ENCODE measurements at regions not wholly inside any gene's neighbourhood (a gene's known extent, or its start where the extent isn't known, plus 50 kb on each side); places are given as distances from the start of the nearest gene placed in this dataset.

DNA sequence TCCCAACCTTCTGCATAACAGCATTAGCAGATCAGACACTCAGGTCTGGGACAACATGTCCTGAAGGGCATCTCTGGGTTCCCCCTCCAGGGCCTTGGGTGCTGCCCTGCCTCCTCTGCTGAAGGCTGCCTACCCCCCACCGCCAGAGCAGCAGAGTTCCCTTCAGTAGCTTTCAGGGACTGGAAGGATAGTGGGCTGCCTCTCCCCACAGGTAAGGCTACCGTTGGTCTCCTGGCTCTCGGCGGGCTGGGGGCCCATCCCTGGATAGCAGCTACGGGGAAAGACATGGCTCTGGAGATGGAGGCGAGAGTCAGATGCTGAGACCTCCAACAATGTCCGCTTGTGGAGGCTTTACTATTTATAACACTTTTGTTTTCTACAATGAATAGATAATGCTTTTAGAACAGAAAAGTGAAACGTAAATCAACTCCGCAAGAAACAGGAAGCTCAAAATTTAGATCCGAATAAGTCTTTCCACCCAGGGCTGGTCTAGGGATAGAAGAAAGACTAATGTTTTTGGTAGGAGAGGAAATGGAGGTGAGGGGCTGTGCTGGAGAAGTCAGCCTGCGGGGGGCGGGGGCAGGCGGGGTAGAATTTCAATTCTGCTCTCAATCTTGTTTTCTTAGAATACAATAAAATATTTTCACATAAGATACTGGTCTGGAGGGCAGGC lies 58.4 kb downstream of the ARL4C start:
- DNase-seq = no peak

DNA sequence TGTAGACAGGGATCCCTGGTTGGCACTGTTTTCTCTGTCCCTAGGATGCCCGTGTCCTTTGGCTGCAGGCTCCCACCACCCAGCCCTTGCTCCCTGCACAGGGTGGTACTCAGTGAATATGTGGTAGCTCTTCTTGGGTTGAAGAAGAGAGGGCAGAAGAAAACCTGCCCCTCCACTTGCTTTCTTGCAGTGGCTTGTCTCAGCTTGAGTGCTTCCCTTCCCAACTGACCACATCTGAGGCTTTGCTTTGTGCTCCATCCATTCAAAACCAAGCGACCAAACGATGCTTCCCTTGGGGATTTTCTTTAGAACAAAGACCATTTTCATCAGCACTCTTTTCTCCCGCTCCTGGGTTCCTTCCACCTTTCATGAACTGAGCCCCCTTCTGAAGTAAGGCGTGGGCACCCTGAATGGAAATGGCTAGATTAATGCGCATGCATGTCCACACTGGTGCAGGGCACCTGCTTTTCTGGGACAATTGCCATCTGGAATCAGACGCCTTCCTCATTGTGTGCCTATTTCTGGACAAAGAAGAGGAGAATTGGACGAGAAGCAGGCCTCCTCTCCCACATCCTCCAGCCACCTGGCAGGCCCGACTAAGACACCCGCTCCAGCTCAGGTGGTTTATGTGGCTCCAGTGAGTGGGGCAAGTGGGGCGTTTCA lies 59.1 kb downstream of the ARL4C start:
- DNase-seq = peak; percentile 31

DNA sequence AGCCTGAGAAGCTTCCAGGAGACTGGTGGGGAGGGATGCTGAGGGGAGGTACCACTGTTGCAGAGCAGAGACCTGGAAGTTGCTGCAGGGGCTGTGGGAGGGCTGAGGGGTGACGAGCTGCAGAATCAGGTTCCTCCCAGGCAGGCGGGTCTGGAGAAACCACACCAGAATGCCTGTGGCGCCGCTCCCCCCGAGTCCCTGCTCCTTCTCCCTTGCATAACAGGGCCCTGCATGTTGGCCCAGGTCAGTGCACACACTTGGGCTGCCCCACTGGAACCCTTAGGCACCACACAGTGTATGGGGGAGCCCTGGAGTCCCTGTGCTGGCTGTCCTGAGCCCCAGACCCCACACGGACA lies 60.4 kb downstream of the ARL4C start:
- no peak for DNase-seq

DNA sequence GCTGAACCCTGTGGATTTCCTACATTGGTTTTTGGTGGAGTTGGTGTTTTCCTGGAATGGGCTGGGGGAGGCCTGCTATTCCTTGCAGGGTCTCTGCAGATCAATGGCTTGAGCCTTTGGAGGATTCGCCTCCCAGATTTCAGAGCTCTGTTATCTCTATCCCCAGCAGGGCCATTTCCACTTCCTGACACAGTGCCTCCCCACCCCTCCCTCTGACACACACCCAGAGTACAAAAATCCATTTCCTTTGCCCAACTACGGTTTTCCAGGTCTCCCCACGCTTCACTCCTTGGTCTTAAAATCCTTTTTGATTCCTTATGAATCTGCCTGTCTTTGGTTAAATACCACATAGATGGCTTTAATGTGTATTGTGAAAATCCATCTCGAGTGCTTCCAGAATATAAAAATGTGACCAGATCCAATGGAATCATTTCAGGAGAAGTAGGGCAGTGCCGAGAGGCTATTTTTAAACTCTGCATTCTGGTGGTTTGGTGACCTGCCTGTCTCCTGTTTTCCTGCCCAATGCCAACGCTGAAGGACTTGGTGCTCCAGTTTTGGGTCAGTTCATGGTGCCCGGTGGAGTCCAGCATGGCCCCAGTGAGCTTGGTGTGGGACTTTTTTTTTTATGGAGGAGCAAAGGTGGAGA lies 60.9 kb downstream of the ARL4C start:
- DNase-seq = no peak

DNA sequence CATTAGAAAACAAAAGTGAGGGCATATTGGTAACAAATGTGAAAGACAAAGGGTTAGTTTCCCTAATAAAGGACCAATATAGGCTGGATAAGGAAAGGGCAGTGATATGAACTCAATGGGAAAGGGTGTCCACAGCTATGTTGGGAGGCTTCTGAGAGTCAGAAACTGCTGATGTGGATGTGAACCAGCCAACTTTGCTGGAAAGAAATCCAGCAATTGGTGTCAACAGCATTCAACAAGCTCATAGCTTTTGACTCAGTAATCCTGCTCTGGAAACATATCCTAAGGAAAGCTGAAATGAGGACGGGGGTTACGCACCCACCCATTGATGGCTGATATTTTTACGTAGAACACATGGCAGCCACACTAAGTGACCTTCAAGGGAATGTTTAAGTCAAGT lies 63.7 kb downstream of the ARL4C start:
- DNase-seq = no peak

GRCh38 chr2:234430871-234431270 lies 66.0 kb downstream of the ARL4C start:
- no peak for DNase-seq

DNA sequence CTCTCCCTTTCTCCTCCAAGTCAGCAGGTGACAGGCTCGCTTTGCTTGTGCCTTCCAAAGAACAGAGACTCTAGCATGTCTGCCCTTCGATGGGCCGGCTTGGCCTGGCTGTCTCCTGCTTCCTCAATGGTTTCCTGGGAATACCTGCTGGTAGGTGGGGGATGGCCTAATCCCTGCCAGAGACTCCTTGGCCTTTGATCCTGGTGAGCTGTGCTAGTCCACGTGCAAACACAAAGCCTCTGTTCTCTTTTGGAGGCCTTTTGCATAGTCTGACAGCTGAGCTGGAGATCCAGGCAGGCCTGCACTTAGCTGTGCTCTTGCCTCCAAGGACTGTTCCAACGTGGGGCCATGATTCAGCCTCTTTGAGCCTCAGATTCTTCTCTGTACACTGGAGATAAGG lies 67.6 kb downstream of the ARL4C start:
- DNase-seq = no peak

DNA sequence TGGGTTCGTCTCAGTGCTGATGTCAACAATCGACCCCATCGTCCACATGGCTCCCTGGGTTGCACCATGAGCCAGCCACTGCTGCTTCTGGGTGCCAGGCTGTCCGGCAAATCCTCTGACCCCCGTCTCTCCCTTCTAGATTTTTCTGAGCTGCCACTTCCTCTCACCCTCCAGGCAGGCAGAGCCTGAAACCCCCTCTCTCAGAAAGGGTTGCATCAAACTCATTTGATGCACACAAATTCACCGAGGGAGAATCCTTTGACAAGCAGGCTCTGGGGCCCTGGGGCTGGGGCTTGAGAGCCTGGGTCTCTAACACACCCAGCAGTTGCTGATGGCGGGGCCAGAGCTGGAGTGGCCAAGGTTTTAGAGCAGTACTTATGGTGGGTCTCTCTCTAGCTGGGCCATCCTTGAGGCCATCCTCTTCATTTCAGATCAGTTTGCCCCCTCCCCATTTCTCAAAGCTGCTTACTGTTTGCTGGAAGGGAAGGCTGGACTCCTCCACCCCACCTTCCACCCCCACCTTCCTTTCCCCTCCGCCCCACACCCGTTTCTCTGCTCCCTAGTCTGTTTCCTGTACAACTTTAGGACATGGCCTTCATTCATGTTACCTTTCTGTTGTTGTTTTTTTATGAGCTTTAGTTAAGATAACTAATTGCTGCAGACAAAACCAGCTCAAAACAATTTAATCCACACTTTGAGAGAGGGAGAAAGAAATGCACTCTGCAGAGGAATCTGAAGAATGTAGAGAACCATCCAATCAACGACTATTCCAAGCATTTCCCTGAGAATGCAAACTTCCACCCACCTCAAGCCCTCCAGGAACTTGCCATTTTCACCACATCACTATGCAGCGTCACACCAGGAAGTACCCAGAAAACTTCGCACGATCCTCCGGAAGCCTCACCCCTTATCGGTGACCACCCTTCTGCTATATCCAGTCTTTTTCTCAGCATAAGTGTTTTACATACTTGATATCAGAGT lies 69.5 kb downstream of the ARL4C start:
- no peak for DNase-seq

GRCh38 chr2:234426616-234427015 lies 70.3 kb downstream of the ARL4C start:
- DNase-seq = no peak

GRCh38 chr2:234425639-234426603 lies 71.0 kb downstream of the ARL4C start:
- no peak for DNase-seq

- DNase-seq = no peak
Measured at GRCh38 chr2:234423884-234424283, 73.0 kb downstream of the ARL4C start.

- DNase-seq = peak; percentile 53
Measured at GRCh38 chr2:234422981-234423431, 73.9 kb downstream of the ARL4C start.

DNA sequence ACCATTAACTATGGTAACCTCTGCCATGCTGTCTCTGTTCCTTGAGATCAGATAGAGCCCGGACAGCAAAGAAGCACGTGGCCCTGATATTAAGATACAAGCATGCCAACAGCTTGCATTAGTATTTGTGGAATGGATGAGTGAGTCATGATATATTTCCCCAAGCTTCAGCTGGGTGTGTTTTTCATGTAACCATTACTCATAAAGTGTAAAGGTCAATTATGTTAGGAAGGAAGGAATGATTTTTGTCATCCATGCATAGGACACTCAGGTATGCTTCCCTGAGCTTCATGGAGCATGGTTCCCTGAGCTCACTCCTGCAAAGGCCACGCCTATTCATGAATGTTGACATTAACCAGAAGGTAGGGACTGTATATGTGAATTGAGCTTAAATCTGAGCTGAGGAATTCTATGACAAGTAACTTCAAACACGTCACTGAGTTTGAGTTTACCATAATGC lies 74.6 kb downstream of the ARL4C start:
- DNase-seq = no peak

- peak; percentile 23 for DNase-seq
Measured at GRCh38 chr2:234420408-234420807, 76.5 kb downstream of the ARL4C start.

DNA sequence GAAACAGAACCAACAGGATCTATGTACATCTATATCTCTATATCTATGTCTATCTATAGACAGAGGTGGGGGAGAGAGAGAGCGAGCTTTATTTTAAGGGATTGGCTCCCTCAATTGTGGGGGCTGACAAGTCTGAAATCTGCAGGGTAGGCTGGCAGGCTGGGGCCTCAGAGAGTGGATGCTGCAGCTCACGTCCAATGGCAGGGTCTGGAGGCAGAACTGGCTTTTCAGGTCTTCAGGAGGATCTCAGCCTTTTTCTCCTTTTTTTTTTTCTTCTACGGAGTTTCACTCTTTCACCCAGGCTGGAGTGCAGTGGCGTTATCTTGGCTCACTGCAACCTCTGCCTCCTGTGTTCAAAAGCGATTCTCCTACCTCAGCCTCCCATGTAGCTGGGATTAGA lies 77.2 kb downstream of the ARL4C start:
- no peak for DNase-seq

DNA sequence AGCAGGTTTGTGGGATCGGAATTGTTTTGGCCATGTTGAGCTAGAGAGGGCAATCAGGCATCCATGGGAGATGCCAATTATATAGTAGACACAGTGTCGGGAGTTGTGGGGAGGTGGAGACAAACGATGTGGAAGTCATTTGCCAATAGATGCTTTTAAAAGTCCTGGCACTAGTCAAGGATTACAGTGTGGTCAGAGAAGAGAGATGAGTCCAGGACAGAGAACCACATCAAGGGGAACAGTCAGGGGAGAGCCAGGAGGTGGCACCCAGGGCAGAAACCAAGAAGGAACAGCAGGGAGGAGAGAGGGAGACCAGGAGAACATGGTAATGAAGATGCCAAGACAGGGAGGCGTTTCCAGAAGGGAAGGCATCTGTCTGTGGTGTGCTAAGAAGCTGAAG lies 81.2 kb downstream of the ARL4C start:
- no peak for DNase-seq

- peak; percentile 20 for DNase-seq
Measured at GRCh38 chr2:234414596-234414995, 82.3 kb downstream of the ARL4C start.

DNA sequence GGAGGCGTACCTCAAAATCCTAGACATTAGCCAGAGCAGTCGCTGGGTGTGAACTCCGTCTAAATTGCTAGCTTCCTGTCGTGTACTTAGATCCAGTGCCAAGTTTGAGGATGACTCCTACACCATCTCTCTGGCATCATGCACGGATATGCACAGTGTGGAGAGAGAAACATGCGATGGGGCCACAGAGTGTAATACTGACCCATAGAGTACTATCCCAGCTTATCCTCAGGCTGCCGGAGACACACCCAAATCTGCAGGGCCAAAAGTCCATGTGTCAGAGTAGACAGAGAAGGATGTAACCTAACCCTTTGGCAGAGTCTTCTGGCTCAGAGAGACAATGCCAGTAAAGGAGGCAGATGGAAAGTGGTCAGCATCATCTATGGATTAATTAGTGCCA lies 84.2 kb downstream of the ARL4C start:
- DNase-seq = no peak

GRCh38 chr2:234411793-234412192 lies 85.1 kb downstream of the ARL4C start:
- DNase-seq = no peak

DNA sequence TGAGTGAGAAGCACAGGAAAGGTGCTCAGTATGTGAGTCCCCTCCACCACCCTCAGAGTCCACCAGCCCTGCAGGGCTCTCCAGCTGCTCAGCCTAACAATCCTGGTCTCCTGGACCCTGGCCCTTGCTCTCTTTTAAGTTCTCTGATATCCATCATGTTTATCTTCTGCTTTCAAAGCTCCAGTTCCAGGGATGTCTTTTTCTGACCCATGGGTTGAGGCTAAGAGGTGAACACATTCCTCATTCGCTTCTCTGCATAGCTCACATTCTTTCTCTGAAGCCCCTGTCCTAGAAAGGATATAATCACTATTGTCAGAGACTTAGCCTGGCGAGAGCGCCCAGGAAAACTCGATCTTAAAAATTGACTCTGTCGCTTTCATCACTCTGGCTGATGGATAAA lies 86.4 kb downstream of the ARL4C start:
- DNase-seq = no peak

GRCh38 chr2:234409590-234409989 lies 87.3 kb downstream of the ARL4C start:
- DNase-seq = no peak

- DNase-seq = peak; percentile 43
Measured at GRCh38 chr2:234406085-234406484, 90.8 kb downstream of the ARL4C start.

Measured in NCI-H146 (cell line).